CD1c-positive myeloid dendritic cell (primary cell): ENCODE measurements at regions not wholly inside any gene's neighbourhood (a gene's known extent, or its start where the extent isn't known, plus 50 kb on each side); places are given as distances from the start of the nearest gene placed in this dataset.

Experiments used
- DNase-seq: peaks from one replicate; pipeline ENCODE4 v3.0.0-alpha.2; 2016; ENCODE audit errors: extremely low spot score

GRCh38 chr11:110984147-110984546 is 261.4 kb upstream of the POU2AF2 start:
- no peak for DNase-seq

DNA sequence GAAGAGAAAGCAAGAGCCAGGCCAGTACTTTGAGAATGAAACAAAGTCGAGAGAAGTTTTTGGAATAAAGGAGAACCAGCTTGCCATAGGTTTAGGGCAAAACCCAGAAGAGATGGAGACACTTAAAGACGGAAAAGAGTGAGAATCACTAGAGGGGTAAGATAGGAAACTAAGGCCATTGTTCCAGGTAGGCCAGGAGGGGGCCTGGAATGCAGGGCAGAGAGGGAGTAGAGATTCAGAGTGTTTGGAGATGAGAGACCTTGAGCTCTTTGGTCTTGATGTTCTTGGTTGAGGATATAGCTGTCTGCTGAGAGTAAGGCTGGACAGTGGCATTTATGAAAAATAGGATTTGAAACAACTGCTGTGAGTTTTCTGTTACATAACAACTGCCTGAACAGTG is 263.3 kb upstream of the POU2AF2 start:
- no peak for DNase-seq

- no peak for DNase-seq
Observed at GRCh38 chr11:110979696-110980095, 265.8 kb upstream of the POU2AF2 start.

DNA sequence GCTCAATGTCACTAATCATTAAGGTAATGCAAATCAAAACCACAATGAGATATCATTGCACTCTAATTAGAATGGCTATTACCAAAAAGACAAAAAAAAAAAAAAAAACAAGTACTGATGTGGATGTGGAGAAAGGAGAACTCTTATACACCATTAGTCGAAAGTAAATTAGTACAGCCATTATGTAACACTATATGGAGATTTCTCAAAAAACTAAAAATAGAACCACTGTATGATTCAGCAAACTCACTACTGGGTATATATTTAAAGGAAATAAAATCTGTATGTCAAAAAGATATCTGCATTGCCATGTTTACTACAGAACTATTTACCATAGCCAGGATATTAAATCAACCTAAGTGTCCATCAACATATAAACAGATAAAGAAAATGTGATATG is 265.4 kb upstream of the ARHGAP20 start:
- DNase-seq = peak; percentile 23

- no peak for DNase-seq
Observed at GRCh38 chr11:110974731-110975130, 262.5 kb upstream of the ARHGAP20 start.

DNA sequence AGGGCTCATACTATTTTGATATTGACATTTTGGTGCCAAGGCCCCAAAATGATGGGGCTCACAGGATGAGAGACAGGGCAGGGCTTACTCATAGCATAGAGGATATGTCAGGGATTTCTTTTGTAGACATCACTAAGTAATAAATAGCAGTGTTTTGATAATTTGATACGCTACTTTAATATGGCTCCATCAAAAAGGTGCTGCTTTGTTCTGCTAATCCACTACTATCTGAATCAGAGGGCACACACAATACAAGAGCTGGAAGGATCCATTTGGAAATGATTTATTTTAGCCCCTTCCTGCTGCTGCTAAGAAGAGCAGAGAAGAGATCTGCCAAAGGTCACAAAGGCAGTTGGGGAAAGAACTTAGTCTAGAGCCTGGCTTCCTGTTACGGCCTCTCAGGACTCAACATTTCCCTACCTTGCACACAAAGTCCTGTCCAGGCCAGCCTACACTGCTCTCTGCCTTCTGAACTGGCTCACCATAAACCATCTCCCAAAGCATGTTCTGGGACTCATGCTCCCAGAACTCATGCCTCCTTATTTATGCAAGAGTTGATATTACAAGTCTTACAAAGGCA is 261.3 kb upstream of the ARHGAP20 start:
- no peak for DNase-seq

DNA sequence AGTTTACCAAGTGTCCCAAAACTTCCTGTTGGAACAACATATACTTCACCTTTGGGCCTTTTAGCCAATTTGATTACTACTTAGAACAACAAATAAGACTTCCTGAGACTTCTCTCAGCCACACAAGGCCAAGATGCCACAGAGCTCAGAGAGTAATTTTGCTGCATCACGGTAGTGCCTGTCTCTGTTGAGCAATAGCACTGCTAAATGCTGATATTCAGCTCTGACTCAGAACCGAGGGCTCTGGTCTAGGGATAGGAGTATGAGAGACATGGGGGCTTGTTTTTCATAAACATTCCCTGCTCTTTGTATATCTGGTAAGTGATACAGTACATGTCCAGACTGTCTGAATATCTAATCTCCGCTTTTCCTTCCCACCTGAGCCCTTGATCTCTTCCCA is 260.4 kb upstream of the ARHGAP20 start:
- DNase-seq = peak; percentile 48

- no peak for DNase-seq
Observed at GRCh38 chr11:110972106-110972505, 259.9 kb upstream of the ARHGAP20 start.

DNA sequence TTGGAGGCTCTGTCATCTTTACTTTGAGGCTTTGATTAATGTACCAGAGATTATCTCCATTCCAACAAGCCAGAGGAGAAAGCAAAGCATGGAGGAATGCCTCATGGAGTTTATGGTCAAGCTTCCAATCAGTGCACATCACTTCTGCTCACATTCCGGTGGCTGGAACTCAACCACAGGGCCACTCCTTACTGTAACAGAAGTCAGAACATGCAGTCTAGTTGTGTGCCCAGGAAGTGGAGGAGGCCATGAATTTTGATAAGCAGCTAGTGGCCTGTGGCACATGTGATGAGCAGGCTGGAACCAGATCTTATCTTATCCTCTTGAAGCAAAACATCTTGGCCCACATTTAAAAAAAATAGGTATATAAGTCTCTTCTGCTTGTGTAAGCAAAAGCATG is 258.9 kb upstream of the ARHGAP20 start:
- no peak for DNase-seq

- peak; percentile 22 for DNase-seq
Observed at GRCh38 chr11:110968348-110969062, 256.3 kb upstream of the ARHGAP20 start.

DNA sequence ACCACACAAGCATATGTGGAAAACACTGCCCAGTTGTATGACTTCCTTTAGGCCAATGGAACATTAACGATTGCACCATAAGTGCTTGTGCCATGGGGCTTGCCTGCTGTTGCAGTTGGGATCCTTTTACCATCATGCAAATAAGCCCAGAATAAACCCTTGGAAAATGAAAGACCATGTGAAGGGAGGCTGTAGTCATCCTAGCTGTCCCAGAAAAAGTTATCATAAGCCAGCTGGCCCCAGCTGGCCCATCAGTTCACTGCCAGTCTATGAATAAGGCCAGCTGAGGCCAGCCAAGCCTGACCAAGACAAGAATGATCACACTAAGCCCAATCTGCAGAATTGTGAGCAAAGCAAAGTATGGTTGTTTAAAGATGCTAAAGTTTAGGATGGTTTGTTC is 253.9 kb upstream of the ARHGAP20 start:
- DNase-seq = no peak

DNA sequence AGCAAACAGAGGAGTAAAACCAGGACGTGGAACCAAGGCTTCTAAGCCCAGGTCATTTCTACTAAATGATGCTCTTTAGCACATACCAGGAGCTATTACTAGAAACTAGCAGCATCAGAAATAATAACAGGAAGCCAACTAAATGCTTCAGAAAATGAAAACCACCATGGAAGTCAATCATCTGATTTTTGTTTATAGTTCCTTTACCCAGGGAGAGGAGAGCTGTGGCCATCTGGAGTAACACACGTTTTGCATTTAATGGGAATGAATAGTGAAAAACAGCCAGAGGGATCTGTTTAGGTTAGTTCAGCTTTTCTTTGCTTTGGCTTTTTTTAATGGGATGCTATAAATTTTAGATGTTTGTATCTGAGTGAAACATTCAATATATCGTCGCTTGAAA is 250.7 kb upstream of the ARHGAP20 start:
- no peak for DNase-seq

DNA sequence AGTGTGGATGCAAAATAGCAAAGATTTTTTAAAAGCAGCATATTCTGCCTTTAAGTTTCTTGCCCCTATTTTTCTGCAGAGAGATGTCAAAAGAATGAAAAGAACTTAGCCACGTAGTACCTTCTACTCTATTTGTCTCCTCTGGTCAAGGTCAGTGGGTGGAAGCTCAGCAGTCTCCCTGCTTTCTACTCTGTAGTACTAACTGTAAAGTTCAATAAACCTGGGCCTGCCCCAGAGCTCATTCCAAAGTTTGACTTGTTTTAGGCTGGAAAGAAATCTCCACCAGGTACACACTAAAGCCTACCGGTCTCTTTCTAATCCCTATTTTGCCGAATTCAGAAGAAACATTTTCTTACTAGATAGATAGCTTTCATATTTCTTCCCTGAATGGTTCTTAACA is 247.9 kb upstream of the ARHGAP20 start:
- no peak for DNase-seq

DNA sequence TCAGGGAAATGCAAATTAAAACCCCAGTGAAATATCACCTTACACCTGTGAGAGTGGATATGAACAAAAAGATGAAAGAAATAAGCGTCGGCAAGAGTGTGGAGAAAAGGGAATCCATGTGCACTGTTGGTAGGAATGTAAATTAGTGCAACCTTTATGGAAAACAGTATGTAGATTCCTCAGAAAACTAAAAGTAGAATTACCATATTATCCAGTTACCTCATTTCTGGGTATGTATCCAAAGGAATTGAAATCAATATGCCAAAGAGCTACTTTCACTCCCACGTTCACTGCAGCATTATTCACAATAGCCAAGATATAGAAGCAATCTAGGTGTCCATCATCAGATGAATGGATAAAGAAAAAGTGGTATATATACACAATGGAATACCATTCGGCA is 246.0 kb upstream of the ARHGAP20 start:
- DNase-seq = no peak

DNA sequence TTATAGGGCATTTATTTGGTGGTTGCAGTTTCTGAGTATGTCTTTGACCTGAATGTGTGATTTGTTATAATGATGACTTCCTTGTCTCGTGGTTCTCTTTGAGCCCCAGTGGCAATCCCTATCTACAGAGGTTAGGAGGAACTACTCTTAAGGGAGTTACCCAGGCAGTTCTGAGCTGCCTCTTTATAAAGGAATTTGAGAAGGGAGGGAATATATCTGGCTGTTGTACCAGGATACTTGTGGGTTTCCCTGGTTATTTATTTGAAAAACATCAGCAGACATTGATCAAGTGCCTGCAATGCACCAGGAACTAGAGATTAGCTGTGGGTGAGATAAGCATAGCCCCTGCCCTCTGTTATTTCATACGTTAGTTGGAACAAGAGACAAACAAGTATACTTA is 243.5 kb upstream of the ARHGAP20 start:
- DNase-seq = no peak

GRCh38 chr11:110951950-110952503 is 239.8 kb upstream of the ARHGAP20 start:
- DNase-seq = no peak

DNA sequence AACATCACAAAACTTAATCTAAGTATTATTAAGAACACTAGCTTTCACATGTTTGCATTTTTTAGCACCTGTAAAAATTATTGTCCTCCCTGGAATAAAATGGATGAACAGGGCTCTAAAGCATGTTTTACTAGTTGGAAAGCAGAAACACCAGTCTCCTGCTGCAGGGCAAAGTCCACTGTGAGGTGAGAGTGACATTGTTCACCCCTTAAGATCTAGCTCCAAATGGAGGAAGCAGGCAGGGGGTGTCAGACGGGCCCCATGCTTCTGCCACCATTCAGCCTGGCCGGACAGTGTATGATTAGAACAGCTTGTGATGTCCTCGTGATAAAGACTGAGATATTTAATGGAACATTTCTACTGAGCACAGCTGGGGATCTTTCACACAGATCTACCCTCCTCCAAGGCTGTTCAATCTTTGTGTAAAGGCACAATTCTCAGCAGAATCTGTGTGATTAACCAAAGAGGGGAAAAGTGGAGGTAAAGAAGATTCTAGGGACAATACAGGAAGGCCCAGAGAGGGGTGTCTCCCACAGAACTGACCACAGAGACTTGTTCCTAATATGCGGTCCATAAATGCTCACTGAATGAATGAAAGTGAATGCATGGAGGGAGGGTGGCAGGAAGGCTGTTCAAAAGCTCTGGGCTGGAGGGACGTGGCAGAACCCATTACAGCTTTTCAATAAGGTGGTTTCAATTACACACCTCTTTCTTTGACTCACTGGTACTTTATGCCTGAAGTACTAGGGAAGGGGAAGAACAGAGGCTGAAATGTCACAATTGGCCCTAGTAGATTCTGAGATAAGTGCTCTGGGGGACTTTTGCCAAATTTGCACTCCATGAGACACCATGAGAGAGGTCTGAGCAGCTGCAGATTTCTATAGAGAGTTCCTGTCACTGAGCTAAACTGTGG is 239.1 kb upstream of the ARHGAP20 start:
- no peak for DNase-seq

DNA sequence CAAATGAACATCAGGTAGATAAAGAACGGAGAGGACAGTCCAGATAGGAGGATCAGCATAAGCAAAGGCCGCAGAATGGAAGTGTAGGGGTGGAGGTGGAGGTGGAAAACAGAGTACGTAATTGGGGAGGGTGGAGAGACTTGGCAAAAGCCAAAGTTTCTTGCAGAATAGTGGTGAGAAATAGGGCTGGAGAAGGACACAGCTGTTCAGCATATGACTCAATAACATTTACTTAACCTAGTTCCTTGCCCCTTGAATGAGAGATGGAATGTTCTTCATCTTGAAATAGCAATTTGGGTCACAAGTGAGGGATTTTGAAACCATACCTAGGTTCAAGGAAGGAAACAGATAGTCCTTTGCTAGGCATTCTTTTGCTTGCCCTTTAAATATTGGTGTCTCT is 235.9 kb upstream of the ARHGAP20 start:
- no peak for DNase-seq

DNA sequence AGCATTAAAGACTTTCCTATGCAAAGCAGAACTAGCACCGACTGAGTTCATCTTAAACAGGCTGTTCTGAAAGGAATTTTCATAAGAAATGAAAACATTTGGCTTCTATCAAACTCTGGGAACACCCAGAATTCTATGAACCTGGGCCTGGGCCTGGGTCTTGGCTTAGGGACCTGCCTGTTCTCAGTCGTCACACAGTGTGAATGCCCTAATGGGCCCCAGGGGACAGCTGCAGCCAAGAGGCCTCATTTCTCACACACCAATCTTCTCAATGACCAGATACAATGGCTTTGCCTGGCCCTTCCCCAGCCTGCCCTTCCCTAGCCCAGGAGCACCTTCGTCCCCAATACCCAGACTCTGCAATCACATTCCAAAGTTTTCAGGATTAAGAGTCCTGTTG is 234.9 kb upstream of the ARHGAP20 start:
- no peak for DNase-seq

DNA sequence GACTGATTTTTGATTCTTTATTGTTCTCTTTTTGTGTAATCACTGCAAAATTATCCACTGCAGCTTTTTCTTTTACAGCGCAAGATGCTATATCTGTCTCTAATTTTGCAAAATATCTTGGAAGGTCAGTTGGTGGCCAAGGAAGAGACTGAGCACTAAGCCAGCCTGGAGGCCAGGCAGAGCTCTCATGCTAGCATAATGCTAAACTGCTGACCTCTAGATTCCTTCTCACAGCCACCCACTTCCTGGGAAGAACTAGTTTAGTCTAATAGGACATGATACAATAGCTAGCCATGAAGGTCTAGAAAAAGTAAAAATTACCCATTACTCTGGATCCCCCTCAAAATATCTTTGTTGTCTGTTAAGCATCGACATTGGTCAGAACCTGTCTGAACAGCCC is 227.2 kb upstream of the ARHGAP20 start:
- DNase-seq = no peak

GRCh38 chr11:110935018-110935640 is 222.9 kb upstream of the ARHGAP20 start:
- DNase-seq = no peak

DNA sequence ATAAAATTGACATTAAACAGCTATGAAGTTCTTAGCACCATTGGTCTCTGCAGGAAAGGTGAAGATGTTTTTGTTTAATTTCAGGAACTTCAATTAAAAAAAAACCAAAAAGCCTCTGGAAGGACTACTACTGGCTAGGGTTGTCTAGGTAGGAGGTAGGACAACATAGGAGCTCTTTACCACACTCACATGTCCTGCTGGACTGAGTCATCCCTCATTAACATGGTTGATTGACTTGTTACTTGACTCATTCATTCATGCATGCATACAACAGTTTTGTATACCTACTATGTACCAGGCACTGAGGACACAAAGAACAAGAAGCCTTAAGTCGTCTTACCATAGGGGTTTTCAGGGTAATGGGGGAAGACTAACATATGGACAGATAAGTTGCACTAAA is 216.9 kb upstream of the ARHGAP20 start:
- no peak for DNase-seq
